Hepatic stellate cell (primary cell): ENCODE measurements at regions not wholly inside any gene's neighbourhood (a gene's known extent, or its start where the extent isn't known, plus 50 kb on each side); places are given as distances from the start of the nearest gene placed in this dataset.
"Not testable (repeated sequence)": the region's sequence is repeated elsewhere in the genome, so short reads cannot be mapped to it uniquely, and the experiment has no call there.

Experiments
- DNase-seq: peaks from one replicate; pipeline ENCODE4 v3.0.0; 2011; ENCODE audit warnings: low spot score

GRCh38 chr6:109255087-109255486 lies 127.2 kb downstream of the CD164 start:
- no peak for DNase-seq

GRCh38 chr6:109253366-109253765 lies 128.9 kb downstream of the CD164 start:
- DNase-seq: no peak

GRCh38 chr6:109252261-109253041 lies 129.8 kb downstream of the CD164 start:
- no peak for DNase-seq

- no peak for DNase-seq
These were observed 130.4 kb downstream of the CD164 start for GRCh38 chr6:109251839-109252238.

- DNase-seq: not testable (repeated sequence)
These were observed 131.6 kb downstream of the CD164 start for GRCh38 chr6:109250544-109251156.

- no peak for DNase-seq
These were observed 138.1 kb downstream of the CD164 start for GRCh38 chr6:109243863-109244825.

- DNase-seq: no peak
These were observed 139.3 kb downstream of the CD164 start for GRCh38 chr6:109242925-109243324.

GRCh38 chr6:109242029-109242428 lies 140.2 kb downstream of the CD164 start:
- DNase-seq: no peak

- DNase-seq: no peak
These were observed 141.1 kb downstream of the CD164 start for GRCh38 chr6:109241199-109241598.

- no peak for DNase-seq
These were observed 141.7 kb downstream of the CD164 start for GRCh38 chr6:109240370-109241084.

- DNase-seq: peak; percentile 42
These were observed 142.5 kb downstream of the CD164 start for GRCh38 chr6:109239651-109240321.

- no peak for DNase-seq
These were observed 143.1 kb downstream of the CD164 start for GRCh38 chr6:109239160-109239559.

GRCh38 chr6:109238396-109238795 lies 143.1 kb downstream of the CEP57L1 start:
- DNase-seq: no peak

GRCh38 chr6:109237986-109238329 lies 142.7 kb downstream of the CEP57L1 start:
- DNase-seq: no peak

GRCh38 chr6:109237077-109237985 lies 142.0 kb downstream of the CEP57L1 start:
- no peak for DNase-seq

GRCh38 chr6:109236115-109237076 lies 141.1 kb downstream of the CEP57L1 start:
- no peak for DNase-seq

GRCh38 chr6:109235481-109236038 lies 140.3 kb downstream of the CEP57L1 start:
- no peak for DNase-seq

- no peak for DNase-seq
These were observed 135.1 kb downstream of the CEP57L1 start for GRCh38 chr6:109230453-109230852.

GRCh38 chr6:109229536-109229935 lies 134.2 kb downstream of the CEP57L1 start:
- no peak for DNase-seq
